Fibroblast of skin of left biceps (primary cell): ENCODE measurements at regions not wholly inside any gene's neighbourhood (a gene's known extent, or its start where the extent isn't known, plus 50 kb on each side); places are given as distances from the start of the nearest gene placed in this dataset.
A peak's percentile ranks its signal among the peaks of the same experiment; 100 is the strongest.

Experiments used
- DNase-seq, 2 experiments: peaks; one replicate each; pipeline ENCODE4 v3.0.0-alpha.2; 2013; ENCODE audit warnings: low read depth in 2 of 2

GRCh38 chr18:24561369-24561965 lies 101.0 kb downstream of the HRH4 start:
- no peak for DNase-seq

- peak in 1 of 2 experiments; percentile 8 for DNase-seq
These were observed 106.8 kb downstream of the HRH4 start for GRCh38 chr18:24567199-24567598.

GRCh38 chr18:24570716-24571115 lies 110.3 kb downstream of the HRH4 start:
- DNase-seq, result no peak

GRCh38 chr18:24582771-24583170 lies 122.3 kb downstream of the HRH4 start:
- no peak for DNase-seq

- DNase-seq, result no peak
These were observed 123.8 kb downstream of the HRH4 start for GRCh38 chr18:24584205-24584604.

GRCh38 chr18:24584813-24585212 lies 124.4 kb downstream of the HRH4 start:
- DNase-seq, result no peak

- DNase-seq, result no peak
These were observed 125.6 kb downstream of the HRH4 start for GRCh38 chr18:24585996-24586566.

- DNase-seq, result no peak
These were observed 126.4 kb downstream of the HRH4 start for GRCh38 chr18:24586662-24587360.

- DNase-seq, result no peak
These were observed 128.0 kb downstream of the HRH4 start for GRCh38 chr18:24588440-24588839.

GRCh38 chr18:24590946-24591345 lies 130.5 kb downstream of the HRH4 start:
- DNase-seq, result no peak

- DNase-seq, result no peak
These were observed 133.0 kb downstream of the HRH4 start for GRCh38 chr18:24593401-24593800.

- DNase-seq, result no peak
These were observed 133.4 kb downstream of the HRH4 start for GRCh38 chr18:24593886-24594285.

GRCh38 chr18:24595561-24596031 lies 135.2 kb downstream of the HRH4 start:
- no peak for DNase-seq

- DNase-seq, result peak; percentile 28 to 35
These were observed 139.7 kb downstream of the HRH4 start for GRCh38 chr18:24600076-24600654.

- no peak for DNase-seq
These were observed 141.1 kb downstream of the HRH4 start for GRCh38 chr18:24601585-24601984.

GRCh38 chr18:24602201-24602600 lies 141.8 kb downstream of the HRH4 start:
- no peak for DNase-seq

- DNase-seq, result no peak
These were observed 142.7 kb downstream of the HRH4 start for GRCh38 chr18:24603151-24603550.

- no peak for DNase-seq
These were observed 145.0 kb downstream of the HRH4 start for GRCh38 chr18:24605444-24605843.

- no peak for DNase-seq
These were observed 148.8 kb downstream of the HRH4 start for GRCh38 chr18:24609254-24609653.

GRCh38 chr18:24611075-24611474 lies 150.6 kb downstream of the HRH4 start:
- no peak for DNase-seq

- no peak for DNase-seq
These were observed 153.6 kb downstream of the HRH4 start for GRCh38 chr18:24613896-24614640.

- DNase-seq, result no peak
These were observed 156.2 kb downstream of the HRH4 start for GRCh38 chr18:24616653-24617052.
